ENCODE measurements at regions not wholly inside any gene's neighbourhood (a gene's known extent, or its start where the extent isn't known, plus 50 kb on each side); places are given as distances from the start of the nearest gene placed in this dataset.

- TF ChIP-seq, protein P1, sequence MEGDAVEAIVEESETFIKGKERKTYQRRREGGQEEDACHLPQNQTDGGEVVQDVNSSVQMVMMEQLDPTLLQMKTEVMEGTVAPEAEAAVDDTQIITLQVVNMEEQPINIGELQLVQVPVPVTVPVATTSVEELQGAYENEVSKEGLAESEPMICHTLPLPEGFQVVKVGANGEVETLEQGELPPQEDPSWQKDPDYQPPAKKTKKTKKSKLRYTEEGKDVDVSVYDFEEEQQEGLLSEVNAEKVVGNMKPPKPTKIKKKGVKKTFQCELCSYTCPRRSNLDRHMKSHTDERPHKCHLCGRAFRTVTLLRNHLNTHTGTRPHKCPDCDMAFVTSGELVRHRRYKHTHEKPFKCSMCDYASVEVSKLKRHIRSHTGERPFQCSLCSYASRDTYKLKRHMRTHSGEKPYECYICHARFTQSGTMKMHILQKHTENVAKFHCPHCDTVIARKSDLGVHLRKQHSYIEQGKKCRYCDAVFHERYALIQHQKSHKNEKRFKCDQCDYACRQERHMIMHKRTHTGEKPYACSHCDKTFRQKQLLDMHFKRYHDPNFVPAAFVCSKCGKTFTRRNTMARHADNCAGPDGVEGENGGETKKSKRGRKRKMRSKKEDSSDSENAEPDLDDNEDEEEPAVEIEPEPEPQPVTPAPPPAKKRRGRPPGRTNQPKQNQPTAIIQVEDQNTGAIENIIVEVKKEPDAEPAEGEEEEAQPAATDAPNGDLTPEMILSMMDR (IDR thresholded peaks at IDR 0.05; ENCODE audit: borderline replicate concordance, control extremely low read depth, extremely low read depth, insufficient read depth, missing control alignments), result no peak
- no peak for DNase-seq (ENCODE audit: low spot score)
- in situ Hi-C loops (cut with MboI; ENCODE audit: low sequenced_read_pairs, unreplicated experiment), result no loop called here
These were observed 326.4 kb upstream of the CTNND2 start for GRCh38 chr5:12230659-12231058.

DNA sequence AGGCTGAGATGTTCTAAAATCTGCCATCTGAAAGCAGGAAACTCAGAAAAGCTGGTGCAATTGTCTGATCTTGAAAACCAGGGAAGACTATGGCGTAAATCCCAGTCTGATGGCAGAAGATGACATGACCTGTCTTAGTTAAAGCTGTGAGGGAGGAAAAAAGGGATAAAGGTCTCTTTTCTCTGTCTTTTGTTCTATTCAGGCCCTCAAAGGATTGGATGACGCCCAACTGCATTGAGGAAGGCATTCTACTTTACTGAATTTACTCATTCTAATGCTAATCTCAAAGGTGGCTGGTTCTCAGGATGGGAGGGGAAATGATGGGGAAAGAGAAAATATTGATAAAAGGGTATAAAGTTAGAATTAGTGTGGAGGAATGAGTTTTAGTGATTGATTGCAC, 312.8 kb upstream of the CTNND2 start:
- TF ChIP-seq, protein P1 (IDR thresholded peaks at IDR 0.05; ENCODE audit: borderline replicate concordance, control extremely low read depth, extremely low read depth, insufficient read depth, missing control alignments), result no peak
- in situ Hi-C loops (cut with MboI; ENCODE audit: low sequenced_read_pairs, unreplicated experiment), result no loop called here
- DNase-seq (ENCODE audit: low spot score), result no peak

DNA sequence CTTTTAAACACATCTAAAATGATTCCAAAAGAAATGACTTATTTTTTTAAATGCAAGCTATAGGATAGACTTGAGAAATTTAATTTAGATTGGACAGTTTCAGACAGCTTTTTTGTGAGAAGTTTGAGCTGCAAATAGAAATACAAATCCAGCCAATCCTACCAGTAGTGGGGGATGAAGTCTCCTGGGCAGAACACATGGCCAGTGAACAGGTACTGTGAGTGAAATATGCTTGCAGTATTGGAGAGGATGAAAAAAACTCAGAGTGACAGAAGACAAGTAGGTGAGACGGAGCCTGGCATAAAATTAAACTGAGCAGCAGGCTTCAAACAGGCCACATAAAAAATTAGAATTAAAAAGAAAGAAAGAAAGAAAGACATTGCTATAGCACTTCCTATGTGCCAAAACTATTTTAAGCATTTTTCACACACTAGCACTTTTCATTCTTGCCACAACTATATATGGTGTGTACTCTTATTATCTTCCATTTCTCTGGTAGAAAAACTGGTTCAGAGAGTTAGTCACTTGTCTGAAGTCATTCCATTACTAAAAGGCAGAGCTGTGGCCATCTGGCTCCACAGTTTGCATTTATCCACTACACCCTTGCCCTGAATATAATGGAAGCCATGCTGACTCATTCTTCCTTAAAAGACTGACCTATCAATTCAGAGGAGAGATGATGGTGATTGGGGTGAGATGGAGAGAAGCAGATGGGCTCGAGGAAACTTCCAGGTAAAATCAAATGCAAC, 310.2 kb upstream of the CTNND2 start:
- TF ChIP-seq, protein P1 (IDR thresholded peaks at IDR 0.05; ENCODE audit: borderline replicate concordance, control extremely low read depth, extremely low read depth, insufficient read depth, missing control alignments), result no peak
- in situ Hi-C loops (cut with MboI; ENCODE audit: low sequenced_read_pairs, unreplicated experiment), result no loop called here
- DNase-seq (ENCODE audit: low spot score), result no peak

GRCh38 chr5:12208366-12209100, 304.3 kb upstream of the CTNND2 start:
- TF ChIP-seq, protein P1 (IDR thresholded peaks at IDR 0.05; ENCODE audit: borderline replicate concordance, control extremely low read depth, extremely low read depth, insufficient read depth, missing control alignments), result no peak
- in situ Hi-C loops (cut with MboI; ENCODE audit: low sequenced_read_pairs, unreplicated experiment), result no loop called here
- DNase-seq (ENCODE audit: low spot score), result no peak

DNA sequence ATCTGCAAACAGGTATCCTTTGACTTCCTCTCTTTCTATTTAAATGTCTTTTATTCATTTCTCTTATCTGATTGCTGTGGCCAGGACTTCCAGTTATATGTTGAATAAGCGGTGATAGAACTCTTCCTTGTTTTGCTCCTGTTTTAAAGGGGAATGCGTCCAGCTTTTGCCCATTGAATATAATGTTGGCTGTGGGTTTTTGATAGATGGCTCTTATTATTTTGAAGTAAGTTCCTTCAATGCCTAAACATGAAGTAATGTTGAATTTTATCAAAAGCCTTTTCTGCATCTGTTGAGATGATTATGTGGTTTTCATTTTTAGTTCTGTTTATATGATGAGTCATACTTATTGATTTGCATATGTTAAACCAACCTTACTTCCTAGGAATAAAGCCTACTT, 300.5 kb upstream of the CTNND2 start:
- no peak for DNase-seq (ENCODE audit: low spot score)
- TF ChIP-seq, protein P1 (IDR thresholded peaks at IDR 0.05; ENCODE audit: borderline replicate concordance, control extremely low read depth, extremely low read depth, insufficient read depth, missing control alignments), result no peak
- in situ Hi-C loops (cut with MboI; ENCODE audit: low sequenced_read_pairs, unreplicated experiment), result no loop called here

DNA sequence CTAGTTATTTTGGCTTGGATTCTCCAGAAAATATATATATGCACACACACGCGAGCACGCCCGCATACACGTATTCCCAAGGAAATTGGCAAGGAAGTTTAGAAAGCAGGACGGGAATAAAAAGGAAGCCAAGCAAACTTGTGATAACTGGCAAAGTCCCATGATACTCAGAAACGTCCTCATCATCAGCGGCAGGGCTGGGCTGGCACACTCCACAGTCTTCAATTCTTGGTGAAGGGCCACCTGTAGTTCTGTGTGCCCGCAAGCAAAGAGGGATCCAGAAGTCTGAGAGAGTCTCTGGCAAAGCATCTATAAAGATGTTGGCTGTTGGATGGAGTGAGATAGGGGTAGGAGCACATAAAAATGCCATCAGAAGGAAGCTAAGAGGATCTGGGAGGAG, 289.3 kb upstream of the CTNND2 start:
- TF ChIP-seq, protein P1 (IDR thresholded peaks at IDR 0.05; ENCODE audit: borderline replicate concordance, control extremely low read depth, extremely low read depth, insufficient read depth, missing control alignments), result no peak
- in situ Hi-C loops (cut with MboI; ENCODE audit: low sequenced_read_pairs, unreplicated experiment), result no loop called here
- no peak for DNase-seq (ENCODE audit: low spot score)

Data from GM13976 (cell line).